ENCODE measurements at regions not wholly inside any gene's neighbourhood (a gene's known extent, or its start where the extent isn't known, plus 50 kb on each side); places are given as distances from the start of the nearest gene placed in this dataset.

GRCh38 chr19:32188921-32189320 is 156.5 kb upstream of the ZNF507 start:
- Histone ChIP-seq H3K9me3 (ENCODE audit: insufficient read depth, low read length) (no peaks in the 10 kb centered on the region), H3K9ac (ENCODE audit: low read length) (no peak overlapping the region), H3K27me3 (ENCODE audit: low read depth, low read length) (no peaks in the 10 kb centered on the region), H3K79me2 (ENCODE audit: low read length) (no peaks in the 10 kb centered on the region), H4K20me1 (ENCODE audit: insufficient read depth, low read length) (no peaks in the 10 kb centered on the region), H3K4me3 (ENCODE audit: low read length) (no peak overlapping the region), H3K27ac (ENCODE audit: low read length) (no peak overlapping the region), H3K4me1 (ENCODE audit: low read length) (no peaks in the 10 kb centered on the region), H3K4me2 (ENCODE audit: low read length) (no peak overlapping the region), H2AFZ (ENCODE audit: low read depth, low read length) (no peak overlapping the region), H3K36me3 (replicated peaks; ENCODE audit: low read depth, low read length) (no peaks in the 10 kb centered on the region)
- TF ChIP-seq CTCF (IDR thresholded peaks at IDR 0.05; ENCODE audit: low read depth, low read length) (no peak), EZH2phosphoT487 (IDR thresholded peaks at IDR 0.05; ENCODE audit: low read depth) (no peak)

- TF ChIP-seq CTCF (IDR thresholded peaks at IDR 0.05; ENCODE audit: low read depth, low read length) (no peak), EZH2phosphoT487 (IDR thresholded peaks at IDR 0.05; ENCODE audit: low read depth) (no peak)
- Histone ChIP-seq H3K9ac (ENCODE audit: low read length) (no peak overlapping the region), H3K36me3 (replicated peaks; ENCODE audit: low read depth, low read length) (no peaks in the 10 kb centered on the region), H3K27me3 (ENCODE audit: low read depth, low read length) (no peaks in the 10 kb centered on the region), H3K4me3 (ENCODE audit: low read length) (no peak overlapping the region), H3K79me2 (ENCODE audit: low read length) (no peaks in the 10 kb centered on the region), H3K4me1 (ENCODE audit: low read length) (no peaks in the 10 kb centered on the region), H3K27ac (ENCODE audit: low read length) (no peak overlapping the region), H3K9me3 (ENCODE audit: insufficient read depth, low read length) (no peaks in the 10 kb centered on the region), H3K4me2 (ENCODE audit: low read length) (no peak overlapping the region), H4K20me1 (ENCODE audit: insufficient read depth, low read length) (no peaks in the 10 kb centered on the region), H2AFZ (ENCODE audit: low read depth, low read length) (no peak overlapping the region)
Measured at GRCh38 chr19:32189956-32190706, 155.3 kb upstream of the ZNF507 start.

- TF ChIP-seq CTCF (IDR thresholded peaks at IDR 0.05; ENCODE audit: low read depth, low read length): no peak
- no peak for TF ChIP-seq EZH2phosphoT487 (IDR thresholded peaks at IDR 0.05; ENCODE audit: low read depth)
- Histone ChIP-seq H3K4me2 (ENCODE audit: low read length) (no peak overlapping the region), H3K9me3 (ENCODE audit: insufficient read depth, low read length) (no peaks in the 10 kb centered on the region), H3K36me3 (replicated peaks; ENCODE audit: low read depth, low read length) (no peaks in the 10 kb centered on the region), H3K27me3 (ENCODE audit: low read depth, low read length) (no peaks in the 10 kb centered on the region), H3K27ac (ENCODE audit: low read length) (no peak overlapping the region), H2AFZ (ENCODE audit: low read depth, low read length) (no peak overlapping the region), H3K9ac (ENCODE audit: low read length) (no peak overlapping the region), H4K20me1 (ENCODE audit: insufficient read depth, low read length) (no peaks in the 10 kb centered on the region), H3K79me2 (ENCODE audit: low read length) (no peaks in the 10 kb centered on the region), H3K4me1 (ENCODE audit: low read length) (no peaks in the 10 kb centered on the region), H3K4me3 (ENCODE audit: low read length) (no peak overlapping the region)
Measured at GRCh38 chr19:32191921-32192320, 153.5 kb upstream of the ZNF507 start.

- Histone ChIP-seq H3K4me3 (ENCODE audit: low read length) (no peak overlapping the region), H3K9me3 (ENCODE audit: insufficient read depth, low read length) (no peaks in the 10 kb centered on the region), H3K79me2 (ENCODE audit: low read length) (no peaks in the 10 kb centered on the region), H3K9ac (ENCODE audit: low read length) (no peak overlapping the region), H3K27me3 (ENCODE audit: low read depth, low read length) (no peaks in the 10 kb centered on the region), H3K4me2 (ENCODE audit: low read length) (no peak overlapping the region), H4K20me1 (ENCODE audit: insufficient read depth, low read length) (no peaks in the 10 kb centered on the region), H3K27ac (ENCODE audit: low read length) (no peak overlapping the region), H3K36me3 (replicated peaks; ENCODE audit: low read depth, low read length) (no peaks in the 10 kb centered on the region), H3K4me1 (ENCODE audit: low read length) (no peaks in the 10 kb centered on the region), H2AFZ (ENCODE audit: low read depth, low read length) (no peak overlapping the region)
- TF ChIP-seq EZH2phosphoT487 (IDR thresholded peaks at IDR 0.05; ENCODE audit: low read depth) (no peak), CTCF (IDR thresholded peaks at IDR 0.05; ENCODE audit: low read depth, low read length) (no peak)
Measured at GRCh38 chr19:32195706-32196610, 149.5 kb upstream of the ZNF507 start.

All from OCI-LY3 (cell line).